Muscle layer of colon (tissue), 2 donors: ENCODE measurements at regions not wholly inside any gene's neighbourhood (a gene's known extent, or its start where the extent isn't known, plus 50 kb on each side); places are given as distances from the start of the nearest gene placed in this dataset.

Experiments
- H3K27ac ChIP-seq: one replicate; pipeline ENCODE4 v1.7.0; 2013; ENCODE audit warnings: low read depth, mild to moderate bottlenecking, low read length, moderate library complexity
- H3K27me3 ChIP-seq, 2 donors: one replicate each; pipeline ENCODE4 v1.7.0; 2013; ENCODE audit warnings: low read length in 2 of 2, mild to moderate bottlenecking in 2 of 2; ENCODE audit not compliant: insufficient read depth in 2 of 2, control insufficient read depth in 1 of 2
- H3K36me3 ChIP-seq: one replicate; pipeline ENCODE4 v1.7.0; 2013; ENCODE audit warnings: mild to moderate bottlenecking, low read length; ENCODE audit not compliant: insufficient read depth
- H3K4me1 ChIP-seq: one replicate; pipeline ENCODE4 v1.7.0; 2013; ENCODE audit warnings: mild to moderate bottlenecking, low read length; ENCODE audit not compliant: insufficient read depth
- H3K4me3 ChIP-seq, 2 donors: one replicate each; pipeline ENCODE4 v1.7.0; 2013; ENCODE audit warnings: low read length in 2 of 2, low read depth in 1 of 2, mild to moderate bottlenecking in 1 of 2, moderate library complexity in 1 of 2
- H3K9ac ChIP-seq: one replicate; pipeline ENCODE4 v1.7.0; 2013; ENCODE audit warnings: low read length
- H3K9me3 ChIP-seq: one replicate; pipeline ENCODE4 v1.7.0; 2013; ENCODE audit warnings: mild to moderate bottlenecking, low read length
- donor health status: abdominal sarcoma.
- donor health status: Adenocarcinoma of cecum.

DNA sequence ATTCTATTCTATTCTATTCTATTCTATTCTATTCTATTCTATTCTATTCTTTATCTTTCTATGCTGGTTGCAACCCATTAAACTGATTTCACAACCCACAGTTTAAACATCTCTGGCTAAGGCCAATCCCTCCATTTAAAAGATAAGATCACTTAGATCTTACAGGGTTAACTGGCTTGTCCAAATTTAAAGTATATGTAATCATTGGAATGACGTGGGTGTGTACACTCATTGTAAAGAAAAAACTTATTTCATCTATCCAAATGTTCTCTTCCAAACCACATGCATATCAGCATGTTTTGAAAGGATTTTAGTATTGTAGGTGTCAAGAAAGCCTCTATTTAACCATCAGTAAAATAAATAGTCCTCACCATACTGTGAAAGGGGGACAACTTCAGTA lies 299.6 kb upstream of the RUNX1 start:
- Histone ChIP-seq H3K4me3 (no peak overlapping the region), H3K9ac (no peak overlapping the region), H3K4me1 (peaks cover 11% of the 10 kb centered on the region), H3K27ac (no peak overlapping the region), H3K9me3 (no peaks in the 10 kb centered on the region), H3K36me3 (no peaks in the 10 kb centered on the region), H3K27me3 (no peaks in the 10 kb centered on the region)

DNA sequence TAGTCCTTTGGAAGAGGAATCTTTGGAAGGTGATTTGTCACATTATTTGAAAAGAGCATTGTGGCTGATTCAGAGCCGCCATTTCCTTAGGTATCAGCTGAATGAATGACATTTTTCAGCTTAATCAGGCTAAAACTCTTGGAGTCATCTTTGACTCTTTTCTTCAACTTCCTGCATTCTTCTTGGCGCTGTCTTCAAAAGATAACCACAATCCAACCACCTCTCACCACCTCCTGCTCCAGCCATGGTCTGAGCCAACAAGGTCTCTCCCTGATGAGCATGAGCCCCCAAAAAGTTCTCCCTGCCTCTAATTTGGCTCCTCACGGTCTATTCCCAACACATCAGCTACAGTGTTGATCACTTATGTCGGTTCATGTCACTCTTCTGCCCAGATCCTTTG lies 297.6 kb upstream of the RUNX1 start:
- no peaks in the 10 kb centered on the region for H3K9me3 ChIP-seq
- H3K27ac ChIP-seq, result no peak overlapping the region
- no peak overlapping the region for H3K9ac ChIP-seq
- no peak overlapping the region for H3K4me3 ChIP-seq
- no peaks in the 10 kb centered on the region for H3K27me3 ChIP-seq
- H3K4me1 ChIP-seq, result no peaks in the 10 kb centered on the region
- no peaks in the 10 kb centered on the region for H3K36me3 ChIP-seq

DNA sequence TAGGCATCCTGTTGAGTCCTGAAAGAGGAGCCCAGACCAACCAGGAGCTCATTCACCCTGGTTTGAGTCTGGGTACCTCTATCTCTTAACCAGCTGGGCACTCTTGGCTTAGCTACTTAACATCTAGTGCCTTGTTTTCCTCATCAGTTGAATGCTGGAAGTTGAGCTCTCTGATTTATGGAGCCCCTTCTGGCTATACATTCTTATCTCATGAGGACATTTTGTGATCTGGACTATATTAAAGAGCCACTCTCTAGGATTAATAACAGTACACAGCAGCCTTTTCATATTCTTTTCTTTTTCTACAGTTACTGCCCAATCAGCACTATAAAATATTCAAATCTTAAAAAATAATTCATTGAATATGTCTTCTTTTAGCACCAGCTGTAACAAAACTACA lies 296.9 kb upstream of the RUNX1 start:
- Histone ChIP-seq H3K9ac (no peak overlapping the region), H3K27ac (no peak overlapping the region), H3K4me1 (no peaks in the 10 kb centered on the region), H3K27me3 (no peaks in the 10 kb centered on the region), H3K36me3 (no peaks in the 10 kb centered on the region), H3K4me3 (no peak overlapping the region), H3K9me3 (no peaks in the 10 kb centered on the region)

DNA sequence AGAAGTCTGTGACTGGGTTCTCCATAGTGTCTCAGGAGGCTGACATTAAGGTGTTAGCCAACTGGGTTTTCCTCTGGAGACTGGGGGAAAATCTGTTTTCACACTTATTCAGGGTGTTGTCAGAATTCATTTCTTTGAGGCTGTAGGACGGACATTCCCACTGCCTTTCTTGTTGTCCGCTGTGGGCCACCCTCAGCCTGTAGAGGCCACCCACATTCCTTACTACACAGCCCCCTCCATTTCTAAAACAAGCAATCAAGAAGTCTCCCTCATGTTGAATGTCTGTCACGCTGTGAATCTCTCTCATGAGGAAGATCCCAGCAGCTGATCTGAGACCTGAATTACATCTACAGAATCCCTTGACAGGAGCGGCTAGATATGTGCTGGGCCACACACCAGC lies 295.5 kb upstream of the RUNX1 start:
- H3K4me1 ChIP-seq, result no peaks in the 10 kb centered on the region

DNA sequence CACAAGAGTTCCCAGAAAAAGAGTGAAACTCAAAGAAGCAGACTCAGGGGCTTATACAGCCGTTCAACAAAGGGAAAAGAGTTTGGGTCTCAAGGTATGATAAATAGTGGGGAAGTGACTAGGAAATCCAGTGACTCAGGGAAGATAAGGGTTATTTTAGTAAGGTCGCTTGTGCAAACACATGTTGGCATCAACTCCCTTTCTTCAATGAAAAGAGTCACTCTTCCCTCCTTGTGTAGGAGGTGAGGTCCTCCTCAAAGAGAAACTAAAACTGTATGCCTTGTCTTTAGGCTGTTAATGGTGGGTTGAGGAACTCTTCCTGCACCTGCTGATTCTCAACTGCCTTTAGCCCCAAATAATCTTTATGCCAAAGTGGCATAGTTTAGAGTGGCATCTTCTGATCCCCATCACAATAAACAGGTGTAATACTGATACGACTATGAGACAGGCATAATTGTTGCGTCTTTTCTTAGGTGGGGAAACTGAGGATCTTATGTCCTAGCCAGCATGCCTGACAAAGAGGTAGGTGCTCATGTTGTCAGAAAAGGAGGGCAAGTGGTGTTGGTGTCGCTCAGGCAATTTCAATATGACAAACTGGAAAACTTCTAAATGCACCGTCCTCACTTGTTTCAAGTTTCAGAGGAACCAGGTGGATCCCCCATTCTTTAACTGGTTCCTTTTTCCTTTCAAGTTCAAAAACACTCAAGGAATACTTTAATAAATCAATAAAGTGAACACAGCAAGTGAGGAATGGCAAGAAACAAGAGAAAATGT lies 294.1 kb upstream of the RUNX1 start:
- H3K9me3 ChIP-seq, result no peaks in the 10 kb centered on the region
- no peak overlapping the region for H3K9ac ChIP-seq
- no peak overlapping the region for H3K27ac ChIP-seq
- H3K4me1 ChIP-seq, result no peaks in the 10 kb centered on the region
- H3K27me3 ChIP-seq, result no peaks in the 10 kb centered on the region
- no peaks in the 10 kb centered on the region for H3K36me3 ChIP-seq
- H3K4me3 ChIP-seq, result no peak overlapping the region

More for the DNA sequence above, 295.5 kb upstream of the RUNX1 start:
- Histone ChIP-seq H3K9me3 (no peaks in the 10 kb centered on the region), H3K27me3 (no peaks in the 10 kb centered on the region), H3K9ac (no peak overlapping the region), H3K27ac (no peak overlapping the region), H3K36me3 (no peaks in the 10 kb centered on the region), H3K4me3 (no peak overlapping the region)

DNA sequence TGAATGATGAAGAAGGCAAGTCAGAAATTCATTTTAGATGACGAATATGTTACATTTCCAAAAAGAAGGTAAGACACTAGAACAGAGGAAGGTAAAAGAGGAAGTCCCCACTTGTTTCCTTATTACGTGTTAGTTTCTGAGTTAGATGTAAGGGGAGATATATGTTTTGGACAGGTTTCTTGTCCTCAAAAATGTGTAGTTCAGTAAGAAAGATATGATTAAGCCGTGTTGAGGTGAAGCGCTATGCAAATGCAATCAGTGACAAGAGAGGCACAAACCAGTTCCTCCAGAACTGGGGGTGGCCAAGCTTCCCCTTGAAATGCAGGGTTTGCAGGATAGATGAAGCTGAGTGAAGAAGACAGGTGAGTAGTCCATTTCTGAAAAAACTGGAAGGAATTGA lies 293.3 kb upstream of the RUNX1 start:
- H3K9ac ChIP-seq, result no peak overlapping the region
- no peaks in the 10 kb centered on the region for H3K9me3 ChIP-seq
- no peak overlapping the region for H3K4me3 ChIP-seq
- no peaks in the 10 kb centered on the region for H3K4me1 ChIP-seq
- no peaks in the 10 kb centered on the region for H3K27me3 ChIP-seq
- no peaks in the 10 kb centered on the region for H3K36me3 ChIP-seq
- H3K27ac ChIP-seq, result no peak overlapping the region

DNA sequence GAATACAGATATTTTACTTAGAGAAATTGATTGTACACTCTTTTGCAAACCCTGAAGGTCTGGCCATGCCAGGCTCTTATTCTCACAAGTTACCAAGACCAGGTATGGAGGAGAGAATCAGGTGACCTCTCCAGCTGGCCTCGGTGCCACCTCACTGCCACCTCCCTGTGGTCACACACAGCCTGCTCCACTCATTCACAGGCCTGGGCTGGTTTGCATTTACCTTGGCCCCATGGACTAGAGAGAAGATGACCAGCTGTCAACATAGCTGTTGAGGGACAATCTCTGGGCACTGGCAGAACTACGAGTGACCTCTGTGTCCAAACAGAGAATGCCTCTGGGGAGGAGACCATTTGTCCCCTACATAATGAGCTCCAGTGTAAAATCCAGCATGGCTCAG lies 291.2 kb upstream of the RUNX1 start:
- Histone ChIP-seq H3K4me3 (no peak overlapping the region), H3K27me3 (no peaks in the 10 kb centered on the region), H3K4me1 (no peaks in the 10 kb centered on the region), H3K27ac (no peak overlapping the region), H3K9ac (no peak overlapping the region), H3K36me3 (no peaks in the 10 kb centered on the region), H3K9me3 (no peaks in the 10 kb centered on the region)

DNA sequence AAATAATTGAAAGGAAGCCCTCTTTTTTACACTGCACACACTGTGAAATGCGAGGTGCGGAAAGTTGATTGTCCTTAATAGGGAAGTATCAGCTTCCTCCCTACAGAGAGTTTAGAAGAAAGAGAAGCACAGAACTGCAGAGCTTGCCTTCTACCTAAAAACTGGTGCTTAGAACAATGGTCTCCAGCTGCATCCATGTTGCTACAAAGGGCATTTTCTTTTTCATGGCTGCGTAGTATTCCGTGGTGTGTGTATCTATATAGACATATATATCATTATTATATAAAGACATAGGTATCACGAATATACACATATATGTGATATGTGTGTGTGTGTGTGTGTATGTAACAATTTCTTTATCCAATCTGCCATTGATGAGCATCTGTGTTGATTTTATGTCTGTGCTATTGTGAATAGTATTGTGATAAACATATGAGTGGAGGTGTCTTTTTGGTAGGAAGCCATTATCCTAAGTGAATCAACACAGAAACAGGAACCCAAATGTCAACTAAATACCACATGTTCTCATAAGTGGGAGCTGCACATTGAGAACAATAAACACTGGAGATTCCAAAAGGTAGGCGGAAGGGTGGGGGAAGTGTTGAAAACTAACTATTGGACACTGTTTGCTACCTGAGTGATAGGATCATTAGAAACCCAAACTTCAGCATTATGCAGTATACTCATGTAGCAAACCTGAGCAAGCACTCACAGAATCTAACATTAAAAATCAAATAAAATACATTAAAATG lies 290.0 kb upstream of the RUNX1 start:
- Histone ChIP-seq H3K4me1 (no peaks in the 10 kb centered on the region), H3K36me3 (no peaks in the 10 kb centered on the region), H3K4me3 (no peak overlapping the region), H3K9ac (no peak overlapping the region), H3K27ac (no peak overlapping the region), H3K27me3 (no peaks in the 10 kb centered on the region), H3K9me3 (no peaks in the 10 kb centered on the region)

DNA sequence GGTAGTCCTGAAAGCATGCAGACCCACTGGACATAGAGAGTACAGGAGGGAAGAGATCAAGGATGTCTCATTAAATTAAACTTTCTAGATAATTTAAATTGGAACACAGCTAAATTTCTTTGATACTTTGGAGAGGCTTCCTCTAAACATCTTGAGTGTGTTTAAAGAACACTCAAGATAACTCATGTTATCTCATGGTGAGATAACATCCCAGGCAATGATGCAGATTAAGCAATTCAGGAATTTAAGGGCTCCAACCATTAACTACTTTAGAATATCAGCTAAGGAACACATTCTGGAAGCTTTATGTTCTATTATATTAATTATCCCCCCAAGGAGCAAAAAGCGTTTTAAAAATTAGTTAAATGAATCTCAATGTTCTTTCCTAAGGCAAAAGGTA lies 289.2 kb upstream of the RUNX1 start:
- H3K9ac ChIP-seq, result no peak overlapping the region
- H3K9me3 ChIP-seq, result no peaks in the 10 kb centered on the region
- H3K27ac ChIP-seq, result no peak overlapping the region
- no peak overlapping the region for H3K4me3 ChIP-seq
- no peaks in the 10 kb centered on the region for H3K27me3 ChIP-seq
- no peaks in the 10 kb centered on the region for H3K36me3 ChIP-seq
- H3K4me1 ChIP-seq, result no peaks in the 10 kb centered on the region

DNA sequence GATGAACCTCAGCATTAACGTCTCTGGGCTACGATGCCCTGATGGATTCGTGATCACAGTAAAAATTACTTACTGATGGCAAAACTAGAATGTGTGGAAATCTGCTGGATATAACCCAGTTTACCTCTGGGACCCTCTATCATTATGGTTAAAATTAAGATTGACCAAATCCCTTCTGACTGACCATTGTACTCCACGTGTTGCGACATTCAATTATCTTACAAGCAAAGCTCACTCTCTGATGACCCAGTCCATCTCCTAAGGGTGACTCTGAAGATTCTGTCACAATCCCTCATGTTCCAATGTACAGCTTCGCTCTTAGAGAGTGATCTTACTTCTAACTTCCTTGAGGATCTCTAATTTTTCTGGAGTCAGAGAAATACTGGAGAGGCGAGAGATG lies 288.5 kb upstream of the RUNX1 start:
- Histone ChIP-seq H3K27me3 (no peaks in the 10 kb centered on the region), H3K4me1 (no peaks in the 10 kb centered on the region), H3K9ac (no peak overlapping the region), H3K4me3 (no peak overlapping the region), H3K27ac (no peak overlapping the region), H3K36me3 (no peaks in the 10 kb centered on the region), H3K9me3 (no peaks in the 10 kb centered on the region)

DNA sequence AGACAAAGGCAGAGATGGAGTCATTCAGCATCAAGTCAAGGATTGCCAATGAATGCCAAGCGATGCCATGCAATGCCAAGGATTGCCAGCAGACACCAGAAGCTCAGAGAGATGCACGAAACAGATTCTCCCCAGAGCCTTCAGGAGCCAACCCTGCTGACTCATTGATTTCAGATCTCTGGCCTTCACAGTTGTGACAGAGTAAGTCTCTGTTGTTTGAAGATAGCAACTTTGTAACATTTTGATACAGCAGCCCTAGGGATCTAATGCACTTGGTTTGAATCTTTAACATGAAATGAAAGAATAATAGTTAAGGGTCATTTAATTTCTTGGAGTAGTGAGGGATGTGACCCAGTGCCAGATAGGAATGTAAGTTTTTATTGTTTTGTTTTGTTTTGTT lies 287.4 kb upstream of the RUNX1 start:
- no peak overlapping the region for H3K4me3 ChIP-seq
- no peak overlapping the region for H3K9ac ChIP-seq
- H3K27ac ChIP-seq, result no peak overlapping the region
- H3K27me3 ChIP-seq, result no peaks in the 10 kb centered on the region
- no peaks in the 10 kb centered on the region for H3K4me1 ChIP-seq
- H3K36me3 ChIP-seq, result no peaks in the 10 kb centered on the region
- H3K9me3 ChIP-seq, result no peaks in the 10 kb centered on the region

DNA sequence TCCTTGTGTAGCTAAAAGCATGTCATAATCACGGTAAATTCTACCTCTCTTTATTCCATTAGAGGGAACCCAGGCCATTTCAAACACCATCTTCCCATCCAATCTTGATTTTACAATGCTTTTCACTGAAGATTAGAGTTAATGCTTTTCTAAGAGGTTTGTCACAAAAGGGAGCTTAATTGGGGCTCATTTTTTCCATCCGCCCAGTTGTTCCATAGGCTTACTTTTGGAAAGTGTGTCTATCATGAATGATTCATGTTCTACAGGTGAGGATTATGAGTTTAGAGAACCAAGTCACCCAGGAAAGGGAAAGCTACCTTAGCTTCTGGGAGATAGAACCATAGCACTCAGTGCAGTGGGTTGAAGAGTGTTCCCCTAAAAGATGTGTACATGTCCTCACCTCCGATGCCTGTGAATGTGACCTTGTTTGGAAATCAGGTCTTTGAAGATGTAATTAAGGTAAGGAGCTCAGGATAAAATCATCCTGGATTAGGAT lies 286.9 kb upstream of the RUNX1 start:
- Histone ChIP-seq H3K27ac (no peak overlapping the region), H3K36me3 (no peaks in the 10 kb centered on the region), H3K9me3 (no peaks in the 10 kb centered on the region), H3K9ac (no peak overlapping the region), H3K4me3 (no peak overlapping the region), H3K4me1 (no peaks in the 10 kb centered on the region), H3K27me3 (no peaks in the 10 kb centered on the region)
